IMR-90 (cell line): ENCODE measurements at regions not wholly inside any gene's neighbourhood (a gene's known extent, or its start where the extent isn't known, plus 50 kb on each side); places are given as distances from the start of the nearest gene placed in this dataset.

ENCODE experiments used
- ATAC-seq: fragments of 200-7000 bp; cut with Tn5 transposase; 2 replicates; pipeline ENCODE4 v1.9.1; 2020; ENCODE audit warnings: low read depth, mild to moderate bottlenecking, moderate library complexity
- BruUV-seq: library from RNA; stranded (reverse); fragments of 400-500 nt; replicated peaks from 2 replicates; lab custom pipeline; 2021; lab: Mats Ljungman, UMichigan
- CTCF ChIA-PET: fragments of 300-600 bp; formaldehyde crosslinking; extraction: SDS; loops from one replicate; lab custom pipeline; 2021; ENCODE audit warnings: antibody characterized with exemption; lab: Yijun Ruan, JAX
- POLR2A ChIA-PET: fragments of 300-600 bp; sonication (Branson Sonifier 250); formaldehyde crosslinking; loops from one replicate; lab custom pipeline; 2022; ENCODE audit warnings: antibody characterized with exemption; ENCODE audit not compliant: unreplicated experiment; lab: Charles Lee
- DNase-seq: peaks from one replicate; pipeline ENCODE4 v3.0.0; 2013
- H2AFZ ChIP-seq: replicated peaks from 2 replicates; pipeline ENCODE3; 2013; ENCODE audit warnings: low read length, mild to moderate bottlenecking; ENCODE audit not compliant: poor library complexity
- H2AK5ac ChIP-seq: 2 replicates; pipeline ENCODE4 v1.6.1; 2013; ENCODE audit warnings: low read depth, low read length, inconsistent platforms
- H2AK9ac ChIP-seq: replicated peaks from 2 replicates; pipeline ENCODE3; 2013; ENCODE audit warnings: mild to moderate bottlenecking, low read depth, low read length, moderate library complexity; ENCODE audit not compliant: poor library complexity
- H2BK120ac ChIP-seq: 2 replicates; pipeline ENCODE4 v1.6.1; 2013; ENCODE audit warnings: low read depth, low read length, inconsistent platforms
- H2BK15ac ChIP-seq: 3 replicates; pipeline ENCODE4 v1.6.1; 2013; ENCODE audit warnings: low read depth, low read length, inconsistent platforms
- H2BK20ac ChIP-seq: 2 replicates; pipeline ENCODE4 v1.6.1; 2013; ENCODE audit warnings: low read depth, mild to moderate bottlenecking, inconsistent platforms, low read length, moderate library complexity
- H2BK5ac ChIP-seq: 2 replicates; pipeline ENCODE4 v1.6.1; 2013; ENCODE audit warnings: mild to moderate bottlenecking, low read depth, low read length, inconsistent platforms; ENCODE audit not compliant: poor library complexity, severe bottlenecking
- H3K14ac ChIP-seq: replicated peaks from 2 replicates; pipeline ENCODE4 v1.6.1; 2013; ENCODE audit warnings: low read depth, low read length, inconsistent platforms
- H3K18ac ChIP-seq: 2 replicates; pipeline ENCODE4 v1.6.1; 2013; ENCODE audit warnings: low read depth, low read length, control low read depth
- H3K23ac ChIP-seq: 2 replicates; pipeline ENCODE4 v1.6.1; 2013; ENCODE audit warnings: low read depth, low read length, inconsistent platforms
- H3K27ac ChIP-seq: 2 replicates; pipeline ENCODE4 v1.5.1; 2013; ENCODE audit warnings: mild to moderate bottlenecking, control low read depth, low read length; ENCODE audit not compliant: insufficient read depth
- H3K27me3 ChIP-seq: 2 replicates; pipeline ENCODE4 v1.6.1; 2013; ENCODE audit warnings: low read length; ENCODE audit not compliant: control insufficient read depth, insufficient read depth
- H3K36me3 ChIP-seq: 2 replicates; pipeline ENCODE4 v1.6.1; 2013; ENCODE audit warnings: low read length, mixed read lengths; ENCODE audit not compliant: control insufficient read depth, insufficient read depth
- H3K4ac ChIP-seq: 2 replicates; pipeline ENCODE4 v1.6.1; 2013; ENCODE audit warnings: low read depth, low read length, inconsistent platforms
- H3K4me1 ChIP-seq: 2 replicates; pipeline ENCODE4 v1.6.1; 2013; ENCODE audit warnings: low read length, mixed read lengths; ENCODE audit not compliant: control insufficient read depth, insufficient read depth
- H3K4me2 ChIP-seq: 2 replicates; pipeline ENCODE4 v1.6.1; 2013; ENCODE audit warnings: low read depth, mild to moderate bottlenecking, control low read depth, low read length, moderate library complexity
- H3K4me3 ChIP-seq: 2 replicates; pipeline ENCODE4 v1.5.1; 2013; ENCODE audit warnings: low read depth, mild to moderate bottlenecking, control low read depth, low read length, moderate library complexity; ENCODE audit not compliant: insufficient read depth
- H3K56ac ChIP-seq: 2 replicates; pipeline ENCODE4 v1.6.1; 2013; ENCODE audit warnings: low read length, inconsistent platforms; ENCODE audit not compliant: insufficient read depth; ENCODE audit errors: extremely low read depth
- H3K79me1 ChIP-seq, 2 experiments: 2 replicates each; pipeline ENCODE4 v1.6.1; 2013; ENCODE audit warnings: low read length in 2 of 2, inconsistent platforms in 1 of 2, low read depth in 1 of 2
- H3K9ac ChIP-seq: 2 replicates; pipeline ENCODE4 v1.6.1; 2013; ENCODE audit warnings: low read depth, low read length, control low read depth
- H3K9me1 ChIP-seq: 2 replicates; pipeline ENCODE4 v1.6.1; 2013; ENCODE audit warnings: low read length, inconsistent platforms; ENCODE audit not compliant: insufficient read depth
- H3K9me3 ChIP-seq: 2 replicates; pipeline ENCODE4 v1.6.1; 2013; ENCODE audit warnings: low read length; ENCODE audit not compliant: control insufficient read depth, insufficient read depth
- H4K20me1 ChIP-seq: 2 replicates; pipeline ENCODE4 v1.6.1; 2013; ENCODE audit warnings: low read length, inconsistent platforms; ENCODE audit not compliant: insufficient read depth
- H4K5ac ChIP-seq: 2 replicates; pipeline ENCODE4 v1.6.1; 2013; ENCODE audit warnings: mild to moderate bottlenecking, low read depth, low read length, control low read depth
- H4K8ac ChIP-seq, 2 experiments: 2 replicates each; pipeline ENCODE4 v1.6.1; 2013; ENCODE audit warnings: low read depth in 2 of 2, low read length in 2 of 2, control low read depth in 1 of 2, inconsistent platforms in 1 of 2
- H4K91ac ChIP-seq: 2 replicates; pipeline ENCODE4 v1.6.1; 2013; ENCODE audit warnings: low read depth, low read length, inconsistent platforms; ENCODE audit not compliant: insufficient read depth
- CEBPB ChIP-seq: IDR thresholded peaks from 2 replicates; pipeline ENCODE4 v1.6.1; 2012; ENCODE audit warnings: low read depth, low read length, improper control_type of control experiment
- NFE2L2 ChIP-seq: fragments of 150-350 bp; IDR thresholded peaks from 2 replicates; pipeline ENCODE4 v1.6.1; 2016; ENCODE audit warnings: low read depth, mild to moderate bottlenecking, low read length
- RFX5 ChIP-seq: IDR thresholded peaks from 2 replicates; pipeline ENCODE4 v1.8.0; 2012; ENCODE audit warnings: low read depth, mild to moderate bottlenecking, low read length, moderate library complexity
- WGBS, 2 experiments: methylation state at CpG; one replicate each; pipeline versions ENCODE4 v1.1.5 to v1.1.7; 2013; ENCODE audit warnings: missing lambda C conversion rate in 2 of 2; ENCODE audit not compliant: insufficient read length in 1 of 2; ENCODE audit errors: extremely low coverage in 2 of 2; 5-methylcytosine and 5-hydroxymethylcytosine counted together
- dilution Hi-C: fragments of 300-500 bp; cut with HindIII; formaldehyde crosslinking; loops from one replicate; pipeline ENCODE4 v1.14.3; 2018; ENCODE audit warnings: low sequenced_read_pairs; ENCODE audit not compliant: unreplicated experiment
- in situ Hi-C: fragments of 300-500 bp; cut with MboI; formaldehyde crosslinking; loops from 3 replicates; pipeline ENCODE4 v1.14.3; 2019; ENCODE audit warnings: low sequenced_read_pairs, inconsistent platforms, mixed read lengths
- intact Hi-C: fragments of 100-400 bp; cut with micrococcal nuclease; formaldehyde crosslinking; loops from 2 replicates; pipeline ENCODE4 v1.10.0; 2022
- TF ChIP-seq, protein P1 (sequence below): conservative IDR thresholded peaks from 2 replicates; pipeline ENCODE4 v1.5.1; 2012; ENCODE audit warnings: mild to moderate bottlenecking, low read depth, low read length, improper control_type of control experiment

DNA sequence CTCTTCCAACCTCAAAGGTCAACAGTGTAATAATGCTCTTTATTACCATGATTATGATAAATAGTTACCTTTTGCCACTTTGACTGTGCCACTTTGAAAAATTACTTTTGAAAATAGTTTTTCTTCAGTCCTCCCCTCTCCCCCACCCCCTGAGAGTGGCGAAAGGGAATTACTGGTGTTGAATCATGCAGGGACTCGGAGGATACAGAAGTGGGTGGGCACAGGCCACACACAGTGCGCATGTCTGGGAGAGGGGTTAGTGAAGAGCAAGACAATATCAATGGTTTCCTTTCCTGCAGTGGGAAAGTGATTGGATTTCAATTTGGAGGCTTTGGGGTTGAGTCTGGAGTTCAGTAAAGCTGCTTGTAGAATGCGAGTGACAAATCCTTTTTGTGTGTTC is 170.9 kb downstream of the PTCSC3 start:
- no peak for DNase-seq
- Histone ChIP-seq H2AK9ac (no peak overlapping the region), H4K5ac (no peak overlapping the region), H3K14ac (no peak overlapping the region), H2BK5ac (no peak overlapping the region), H3K56ac (no peak overlapping the region), H3K9ac (no peak overlapping the region), H3K36me3 (no peaks in the 10 kb centered on the region), H3K18ac (no peak overlapping the region), H2BK20ac (no peak overlapping the region), H3K4ac (no peak overlapping the region), H3K4me1 (no peaks in the 10 kb centered on the region), H3K9me1 (no peaks in the 10 kb centered on the region), H2BK120ac (no peak overlapping the region), H3K27ac (no peak overlapping the region), H3K79me1 (no peaks in the 10 kb centered on the region), H4K20me1 (no peaks in the 10 kb centered on the region), H2BK15ac (no peak overlapping the region), H2AK5ac (no peak overlapping the region), H3K9me3 (no peaks in the 10 kb centered on the region), H2AFZ (no peak overlapping the region), H4K8ac (no peak overlapping the region), H3K4me2 (no peak overlapping the region), H3K23ac (no peak overlapping the region), H3K27me3 (no peaks in the 10 kb centered on the region; the same call in 1 of the 2 replicates), H4K91ac (no peak overlapping the region), H3K4me3 (no peak overlapping the region)
- in situ Hi-C loops = no loop called here
- 63% methylated on average over 2 of the region's 4 CpGs; no CpG with 5 or more reads in 1 of the 2 experiments for WGBS, 2 experiments
- no peak for ATAC-seq
- POLR2A ChIA-PET = no interaction called here
- intact Hi-C loops = no loop called here
- dilution Hi-C loops = no loop called here
- CTCF ChIA-PET = no interaction called here
- BruUV-seq = no TSS peak
- no peak for TF ChIP-seq NFE2L2
- no peak for TF ChIP-seq CEBPB
- TF ChIP-seq RFX5 = no peak
- TF ChIP-seq, protein P1, sequence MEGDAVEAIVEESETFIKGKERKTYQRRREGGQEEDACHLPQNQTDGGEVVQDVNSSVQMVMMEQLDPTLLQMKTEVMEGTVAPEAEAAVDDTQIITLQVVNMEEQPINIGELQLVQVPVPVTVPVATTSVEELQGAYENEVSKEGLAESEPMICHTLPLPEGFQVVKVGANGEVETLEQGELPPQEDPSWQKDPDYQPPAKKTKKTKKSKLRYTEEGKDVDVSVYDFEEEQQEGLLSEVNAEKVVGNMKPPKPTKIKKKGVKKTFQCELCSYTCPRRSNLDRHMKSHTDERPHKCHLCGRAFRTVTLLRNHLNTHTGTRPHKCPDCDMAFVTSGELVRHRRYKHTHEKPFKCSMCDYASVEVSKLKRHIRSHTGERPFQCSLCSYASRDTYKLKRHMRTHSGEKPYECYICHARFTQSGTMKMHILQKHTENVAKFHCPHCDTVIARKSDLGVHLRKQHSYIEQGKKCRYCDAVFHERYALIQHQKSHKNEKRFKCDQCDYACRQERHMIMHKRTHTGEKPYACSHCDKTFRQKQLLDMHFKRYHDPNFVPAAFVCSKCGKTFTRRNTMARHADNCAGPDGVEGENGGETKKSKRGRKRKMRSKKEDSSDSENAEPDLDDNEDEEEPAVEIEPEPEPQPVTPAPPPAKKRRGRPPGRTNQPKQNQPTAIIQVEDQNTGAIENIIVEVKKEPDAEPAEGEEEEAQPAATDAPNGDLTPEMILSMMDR = no peak
